GM23248 (cell line): ENCODE measurements at regions not wholly inside any gene's neighbourhood (a gene's known extent, or its start where the extent isn't known, plus 50 kb on each side); places are given as distances from the start of the nearest gene placed in this dataset.

Experiments used
- EZH2 ChIP-seq: fragments of 200-600 bp; sonication (generic); IDR thresholded peaks from 2 replicates; pipeline ENCODE4 v1.6.1; 2018; ENCODE audit warnings: antibody characterized with exemption, mild to moderate bottlenecking; ENCODE audit not compliant: insufficient read depth, poor library complexity, severe bottlenecking
- EZH2phosphoT487 ChIP-seq: fragments of 200-600 bp; sonication (generic); IDR thresholded peaks from 2 replicates; pipeline ENCODE4 v1.6.1; 2018; ENCODE audit warnings: antibody characterized with exemption, moderate library complexity, mild to moderate bottlenecking, low read depth; ENCODE audit not compliant: insufficient read depth

DNA sequence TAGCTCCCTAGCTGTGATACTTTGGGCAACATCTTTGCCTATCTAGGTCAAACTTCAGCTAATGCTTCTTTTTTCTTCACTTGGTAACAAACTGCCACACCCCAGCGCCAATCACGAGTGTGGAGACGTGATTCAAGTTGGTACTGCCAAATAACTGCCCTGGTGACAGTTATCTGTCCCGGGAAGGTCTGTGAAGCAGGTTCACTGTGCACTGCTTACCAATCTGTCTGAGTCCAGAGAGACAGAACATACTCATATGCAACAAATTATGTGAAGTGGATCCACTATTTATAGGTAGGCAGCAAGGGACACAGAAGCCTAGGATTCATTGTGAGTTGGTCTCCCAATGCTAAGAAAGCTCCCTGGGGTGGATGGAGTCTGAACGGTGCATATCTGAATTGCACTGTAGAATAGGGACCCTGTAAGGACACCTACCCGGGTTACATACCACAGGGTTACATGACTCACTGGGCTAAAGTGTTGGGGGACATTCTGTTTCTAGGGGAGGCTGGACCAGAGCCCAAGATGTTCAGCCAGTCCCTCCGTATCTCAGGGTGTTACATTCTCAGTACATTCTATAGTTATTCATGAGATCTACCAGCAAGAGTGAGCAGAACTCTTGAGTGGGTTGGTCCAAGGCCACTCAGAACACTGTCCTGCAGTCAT is 95.4 kb upstream of the STC2 start:
- no peak for TF ChIP-seq EZH2
- no peak for TF ChIP-seq EZH2phosphoT487
